GM12872 (cell line): ENCODE measurements at regions not wholly inside any gene's neighbourhood (a gene's known extent, or its start where the extent isn't known, plus 50 kb on each side); places are given as distances from the start of the nearest gene placed in this dataset.
A peak's percentile ranks its signal among the peaks of the same experiment; 100 is the strongest.

ENCODE experiments used
- CTCF ChIP-seq: IDR thresholded peaks from 3 replicates; pipeline ENCODE4 v1.5.1; 2011; ENCODE audit warnings: low read depth, mild to moderate bottlenecking, low read length, moderate library complexity; ENCODE audit not compliant: insufficient read depth

- TF ChIP-seq CTCF: no peak
Measured at GRCh38 chr4:103928370-103928769, 208.6 kb upstream of the TACR3 start.

- TF ChIP-seq CTCF: no peak
Measured at GRCh38 chr4:103923551-103923950, 203.8 kb upstream of the TACR3 start.

GRCh38 chr4:103918214-103918613, 198.4 kb upstream of the TACR3 start:
- no peak for TF ChIP-seq CTCF

- peak; percentile 66 for TF ChIP-seq CTCF
Measured at GRCh38 chr4:103915224-103915869, 195.6 kb upstream of the TACR3 start.

- TF ChIP-seq CTCF: no peak
Measured at GRCh38 chr4:103907414-103907813, 187.6 kb upstream of the TACR3 start.

- TF ChIP-seq CTCF: no peak
Measured at GRCh38 chr4:103904123-103904522, 184.3 kb upstream of the TACR3 start.

GRCh38 chr4:103902730-103903129, 182.9 kb upstream of the TACR3 start:
- TF ChIP-seq CTCF: no peak
